Lung (tissue), 11 donors: ENCODE measurements at regions not wholly inside any gene's neighbourhood (a gene's known extent, or its start where the extent isn't known, plus 50 kb on each side); places are given as distances from the start of the nearest gene placed in this dataset.

Experiments
- ATAC-seq: fragments of 200-7000 bp; cut with Tn5 transposase; one replicate; pipeline ENCODE4 v1.9.1; 2020; ENCODE audit warnings: moderate number of reproducible peaks; ENCODE audit not compliant: insufficient read depth, low FRiP score
- DNase-seq, 3 donors: peaks; one replicate each; pipeline ENCODE4 v3.0.0-alpha.2; 2013 to 2017
- H3K27ac ChIP-seq, 2 donors: one replicate each; pipeline ENCODE4 v1.5.1; 2013; ENCODE audit warnings: mild to moderate bottlenecking in 2 of 2, moderate library complexity in 2 of 2, control low read depth in 1 of 2, inconsistent platforms in 1 of 2, low read depth in 1 of 2, low read length in 1 of 2
- H3K27me3 ChIP-seq, 3 donors: one replicate each; pipeline ENCODE4 v1.5.1; 2013; ENCODE audit warnings: low read length in 2 of 3; ENCODE audit not compliant: control insufficient read depth in 3 of 3, insufficient read depth in 3 of 3
- H3K36me3 ChIP-seq, 4 donors: one replicate each; pipeline ENCODE4 v1.5.1; 2013; ENCODE audit warnings: low read length in 4 of 4, mild to moderate bottlenecking in 1 of 4, moderate library complexity in 1 of 4; ENCODE audit not compliant: control insufficient read depth in 4 of 4, insufficient read depth in 4 of 4
- H3K4me1 ChIP-seq, 5 donors: one replicate each; pipeline ENCODE4 v1.5.1; 2013; ENCODE audit warnings: low read length in 5 of 5, mild to moderate bottlenecking in 2 of 5, moderate library complexity in 1 of 5; ENCODE audit not compliant: control insufficient read depth in 5 of 5, insufficient read depth in 5 of 5
- H3K4me3 ChIP-seq: one replicate; pipeline ENCODE4 v1.5.1; 2013; ENCODE audit warnings: mild to moderate bottlenecking, control low read depth, moderate library complexity
- H3K9ac ChIP-seq, 2 donors: one replicate each; pipeline ENCODE4 v1.5.1; 2013; ENCODE audit warnings: low read length in 2 of 2, control low read depth in 1 of 2; ENCODE audit not compliant: insufficient read depth in 1 of 2
- H3K9me3 ChIP-seq, 4 donors: one replicate each; pipeline ENCODE4 v1.5.1; 2013; ENCODE audit warnings: low read length in 3 of 4, mild to moderate bottlenecking in 1 of 4, moderate library complexity in 1 of 4; ENCODE audit not compliant: control insufficient read depth in 4 of 4, insufficient read depth in 3 of 4
- CTCF ChIP-seq: IDR thresholded peaks from 2 replicates; pipeline ENCODE4 v1.5.1; 2012; ENCODE audit warnings: mild to moderate bottlenecking; ENCODE audit errors: control extremely low read depth, extremely low read depth
- WGBS, 2 donors: extraction: QIAGEN DNeasy Blood & Tissue Kit; methylation state at CpG; one replicate each; pipeline ENCODE4 v1.1.7; 2013; 5-methylcytosine and 5-hydroxymethylcytosine counted together
- donor health status: control.
- donor health status: control.
- donor health status: Bipolar disorder and iron deficiency.
- donor health status: healthy.
- donor health status: DM: yes; HTN: yes; CAD: no.

- Histone ChIP-seq H3K9ac (no peak overlapping the region), H3K27me3 (no peaks in the 10 kb centered on the region), H3K9me3 (no peaks in the 10 kb centered on the region), H3K27ac (no peak overlapping the region), H3K4me3 (no peak overlapping the region), H3K4me1 (no peaks in the 10 kb centered on the region), H3K36me3 (no peaks in the 10 kb centered on the region)
- TF ChIP-seq CTCF, result no peak
- 60 to 65% methylated on average over 7 of the region's 7 CpGs for WGBS, 2 donors
- DNase-seq (peak; percentile 15 to 61 (median 23)), ATAC-seq (no peak)
Measured at GRCh38 chr22:22110548-22111266, 128.1 kb upstream of the TOP3B start.

GRCh38 chr22:22109693-22110466, 127.3 kb upstream of the TOP3B start:
- no peaks in the 10 kb centered on the region for H3K36me3 ChIP-seq
- H3K4me3 ChIP-seq, result no peak overlapping the region
- H3K9me3 ChIP-seq, result no peaks in the 10 kb centered on the region
- H3K27ac ChIP-seq, result no peak overlapping the region
- H3K27me3 ChIP-seq, result no peaks in the 10 kb centered on the region
- no peak for ATAC-seq
- WGBS, 2 donors, result 91 to 98% methylated on average over 4 of the region's 4 CpGs
- no peak overlapping the region for H3K9ac ChIP-seq
- DNase-seq, result no peak
- no peak for TF ChIP-seq CTCF
- no peaks in the 10 kb centered on the region for H3K4me1 ChIP-seq

- H3K9me3 ChIP-seq, result peaks cover 0 to 3% (median 0%) of the 10 kb centered on the region in 4 donors
- no peak for ATAC-seq
- no peak overlapping the region for H3K27ac ChIP-seq
- no peak for TF ChIP-seq CTCF
- no peak for DNase-seq
- H3K27me3 ChIP-seq, result no peaks in the 10 kb centered on the region
- no peak overlapping the region for H3K4me3 ChIP-seq
- no peaks in the 10 kb centered on the region for H3K4me1 ChIP-seq
- no peak overlapping the region for H3K9ac ChIP-seq
- H3K36me3 ChIP-seq, result no peaks in the 10 kb centered on the region
Measured at GRCh38 chr22:22106855-22107254, 124.3 kb upstream of the TOP3B start.
